Liver (tissue), 8 donors: ENCODE measurements at regions not wholly inside any gene's neighbourhood (a gene's known extent, or its start where the extent isn't known, plus 50 kb on each side); places are given as distances from the start of the nearest gene placed in this dataset.

Source experiments
- DNase-seq: peaks from one replicate; pipeline ENCODE4 v3.0.0-alpha.2; 2017; ENCODE audit warnings: low spot score
- H3K27ac ChIP-seq, 2 donors: one replicate each; pipeline ENCODE4 v1.7.0; 2013; ENCODE audit warnings: inconsistent platforms in 2 of 2, low read length in 2 of 2, control low read depth in 1 of 2, low read depth in 1 of 2, mild to moderate bottlenecking in 1 of 2
- H3K27me3 ChIP-seq, 4 donors: one replicate each; pipeline versions ENCODE4 v1.6.1 to v1.7.0; 2013; ENCODE audit warnings: low read length in 3 of 4, inconsistent platforms in 1 of 4, mild to moderate bottlenecking in 1 of 4, moderate library complexity in 1 of 4; ENCODE audit not compliant: control insufficient read depth in 4 of 4, insufficient read depth in 4 of 4
- H3K36me3 ChIP-seq, 4 donors: one replicate each; pipeline versions ENCODE4 v1.6.1 to v1.7.0; 2013; ENCODE audit warnings: low read length in 3 of 4, mild to moderate bottlenecking in 3 of 4, low read depth in 1 of 4, moderate library complexity in 1 of 4; ENCODE audit not compliant: control insufficient read depth in 4 of 4, insufficient read depth in 3 of 4
- H3K4me1 ChIP-seq, 4 donors: one replicate each; pipeline versions ENCODE4 v1.6.1 to v1.7.0; 2013; ENCODE audit warnings: low read length in 3 of 4, mild to moderate bottlenecking in 3 of 4, moderate library complexity in 1 of 4; ENCODE audit not compliant: control insufficient read depth in 4 of 4, insufficient read depth in 4 of 4
- H3K4me3 ChIP-seq, 3 donors: one replicate each; pipeline versions ENCODE4 v1.6.1 to v1.7.0; 2013; ENCODE audit warnings: low read length in 3 of 3, control low read depth in 1 of 3, low read depth in 1 of 3, mild to moderate bottlenecking in 1 of 3
- H3K9ac ChIP-seq, 2 donors: one replicate each; pipeline ENCODE4 v1.7.0; 2013; ENCODE audit warnings: low read length in 2 of 2, mild to moderate bottlenecking in 2 of 2, moderate library complexity in 2 of 2, control low read depth in 1 of 2, low read depth in 1 of 2
- H3K9me3 ChIP-seq, 4 donors: one replicate each; pipeline versions ENCODE4 v1.6.1 to v1.7.0; 2013; ENCODE audit warnings: low read length in 3 of 4; ENCODE audit not compliant: control insufficient read depth in 4 of 4
- FOXA1 ChIP-seq: IDR thresholded peaks from 2 replicates; pipeline ENCODE4 v1.6.1; 2016; ENCODE audit warnings: antibody characterized with exemption
- FOXA2 ChIP-seq: IDR thresholded peaks from 2 replicates; pipeline ENCODE4 v1.6.1; 2016; ENCODE audit warnings: antibody characterized with exemption
- GABPA ChIP-seq, 2 donors: IDR thresholded peaks in 1 of 2; conservative IDR thresholded peaks in 1 of 2; 2 replicates each; pipeline ENCODE4 v1.6.1; 2016; ENCODE audit warnings: antibody characterized with exemption in 2 of 2, mild to moderate bottlenecking in 1 of 2, moderate library complexity in 1 of 2
- HNF4A ChIP-seq, 2 donors: conservative IDR thresholded peaks; 2 replicates each; pipeline ENCODE4 v1.6.1; 2016; ENCODE audit warnings: antibody characterized with exemption in 2 of 2, mild to moderate bottlenecking in 2 of 2
- HNF4G ChIP-seq: IDR thresholded peaks from 2 replicates; pipeline ENCODE4 v1.6.1; 2016; ENCODE audit warnings: antibody characterized with exemption
- JUND ChIP-seq, 2 donors: IDR thresholded peaks; 2 replicates each; pipeline ENCODE4 v1.6.1; 2016; ENCODE audit warnings: antibody characterized with exemption in 2 of 2
- NR2F2 ChIP-seq: IDR thresholded peaks from 2 replicates; pipeline ENCODE4 v1.6.1; 2016; ENCODE audit warnings: antibody characterized with exemption
- RAD21 ChIP-seq, 2 donors: IDR thresholded peaks; 2 replicates each; pipeline ENCODE4 v1.6.1; 2016; ENCODE audit warnings: antibody characterized with exemption in 2 of 2, mild to moderate bottlenecking in 2 of 2
- SP1 ChIP-seq: IDR thresholded peaks from 2 replicates; pipeline ENCODE4 v1.6.1; 2018; ENCODE audit warnings: antibody characterized with exemption, mild to moderate bottlenecking
- YY1 ChIP-seq: IDR thresholded peaks from 2 replicates; pipeline ENCODE4 v1.6.1; 2016; ENCODE audit warnings: antibody characterized with exemption, mild to moderate bottlenecking
- WGBS: extraction: QIAGEN DNeasy Blood & Tissue Kit; methylation state at CpG from one replicate; pipeline ENCODE4 v1.1.7; 2013; 5-methylcytosine and 5-hydroxymethylcytosine counted together
- TF ChIP-seq, protein P1 (sequence below): IDR thresholded peaks from 2 replicates; pipeline ENCODE4 v1.6.1; 2016; ENCODE audit warnings: antibody characterized with exemption
- TF ChIP-seq, protein P2 (sequence below): IDR thresholded peaks from 2 replicates; pipeline ENCODE4 v1.6.1; 2016; ENCODE audit warnings: antibody characterized with exemption
- TF ChIP-seq, protein P3 (sequence below): fragments of 150-350 bp; IDR thresholded peaks from 2 replicates; pipeline ENCODE4 v1.5.1; 2017; ENCODE audit warnings: improper control_type of control experiment, low read depth, low read length; ENCODE audit not compliant: missing input control
- TF ChIP-seq, protein P4 (sequence below): IDR thresholded peaks from 2 replicates; pipeline ENCODE4 v1.6.1; 2016; ENCODE audit warnings: antibody characterized with exemption
- TF ChIP-seq, protein P5 (sequence below): IDR thresholded peaks from 2 replicates; pipeline ENCODE4 v1.6.1; 2016; ENCODE audit warnings: antibody characterized with exemption, mild to moderate bottlenecking
- donor health status: healthy.
- donor health status: healthy.
- donor health status: healthy.
- donor health status: healthy.
- donor health status: healthy.

DNA sequence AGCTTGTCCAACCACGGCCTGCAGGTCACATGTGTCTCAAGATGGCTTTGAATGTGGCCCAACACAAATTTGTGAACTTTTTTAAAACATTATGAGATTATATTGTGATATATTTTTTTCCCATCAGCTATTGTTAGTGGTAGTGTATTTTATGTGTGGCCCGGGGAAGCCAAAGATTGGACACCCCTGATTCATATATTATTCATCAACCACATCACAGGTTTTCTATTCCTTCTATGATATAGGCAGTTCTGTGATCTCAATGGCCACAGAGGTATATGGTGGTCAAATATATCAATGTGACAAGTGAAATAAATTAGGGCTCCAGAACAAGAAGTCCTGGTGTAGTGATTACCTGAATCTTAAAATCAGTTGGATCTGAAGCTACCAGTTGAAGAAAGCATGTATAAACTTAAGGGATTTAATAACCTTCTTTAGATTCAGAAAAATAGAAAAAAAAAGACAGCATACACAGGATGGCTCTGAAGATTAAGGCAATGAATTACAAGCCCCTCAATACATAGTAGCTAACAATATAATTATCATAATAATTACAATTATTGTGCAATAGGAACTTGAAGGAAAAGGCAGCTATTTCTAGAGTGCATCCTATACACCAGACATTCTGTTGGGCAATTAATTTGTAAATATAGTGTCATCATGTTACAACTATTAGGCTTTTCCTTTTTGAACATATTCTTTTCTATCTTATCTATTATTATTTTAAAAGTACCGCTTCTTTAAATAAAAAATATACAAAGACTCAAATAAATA is 530.4 kb upstream of the PTPRD start:
- TF ChIP-seq SP1: no peak
- TF ChIP-seq FOXA2: no peak
- no peak for TF ChIP-seq RAD21 (IDR thresholded peaks at IDR 0.05)
- TF ChIP-seq, protein P1, sequence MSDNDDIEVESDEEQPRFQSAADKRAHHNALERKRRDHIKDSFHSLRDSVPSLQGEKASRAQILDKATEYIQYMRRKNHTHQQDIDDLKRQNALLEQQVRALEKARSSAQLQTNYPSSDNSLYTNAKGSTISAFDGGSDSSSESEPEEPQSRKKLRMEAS: no peak
- TF ChIP-seq, protein P2, sequence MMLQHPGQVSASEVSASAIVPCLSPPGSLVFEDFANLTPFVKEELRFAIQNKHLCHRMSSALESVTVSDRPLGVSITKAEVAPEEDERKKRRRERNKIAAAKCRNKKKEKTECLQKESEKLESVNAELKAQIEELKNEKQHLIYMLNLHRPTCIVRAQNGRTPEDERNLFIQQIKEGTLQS: no peak
- TF ChIP-seq HNF4A (conservative IDR thresholded peaks at IDR 0.05): no peak
- TF ChIP-seq HNF4G: no peak
- no peak for TF ChIP-seq YY1
- no peak for TF ChIP-seq FOXA1
- TF ChIP-seq, protein P3, sequence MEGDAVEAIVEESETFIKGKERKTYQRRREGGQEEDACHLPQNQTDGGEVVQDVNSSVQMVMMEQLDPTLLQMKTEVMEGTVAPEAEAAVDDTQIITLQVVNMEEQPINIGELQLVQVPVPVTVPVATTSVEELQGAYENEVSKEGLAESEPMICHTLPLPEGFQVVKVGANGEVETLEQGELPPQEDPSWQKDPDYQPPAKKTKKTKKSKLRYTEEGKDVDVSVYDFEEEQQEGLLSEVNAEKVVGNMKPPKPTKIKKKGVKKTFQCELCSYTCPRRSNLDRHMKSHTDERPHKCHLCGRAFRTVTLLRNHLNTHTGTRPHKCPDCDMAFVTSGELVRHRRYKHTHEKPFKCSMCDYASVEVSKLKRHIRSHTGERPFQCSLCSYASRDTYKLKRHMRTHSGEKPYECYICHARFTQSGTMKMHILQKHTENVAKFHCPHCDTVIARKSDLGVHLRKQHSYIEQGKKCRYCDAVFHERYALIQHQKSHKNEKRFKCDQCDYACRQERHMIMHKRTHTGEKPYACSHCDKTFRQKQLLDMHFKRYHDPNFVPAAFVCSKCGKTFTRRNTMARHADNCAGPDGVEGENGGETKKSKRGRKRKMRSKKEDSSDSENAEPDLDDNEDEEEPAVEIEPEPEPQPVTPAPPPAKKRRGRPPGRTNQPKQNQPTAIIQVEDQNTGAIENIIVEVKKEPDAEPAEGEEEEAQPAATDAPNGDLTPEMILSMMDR: no peak
- TF ChIP-seq, protein P4, sequence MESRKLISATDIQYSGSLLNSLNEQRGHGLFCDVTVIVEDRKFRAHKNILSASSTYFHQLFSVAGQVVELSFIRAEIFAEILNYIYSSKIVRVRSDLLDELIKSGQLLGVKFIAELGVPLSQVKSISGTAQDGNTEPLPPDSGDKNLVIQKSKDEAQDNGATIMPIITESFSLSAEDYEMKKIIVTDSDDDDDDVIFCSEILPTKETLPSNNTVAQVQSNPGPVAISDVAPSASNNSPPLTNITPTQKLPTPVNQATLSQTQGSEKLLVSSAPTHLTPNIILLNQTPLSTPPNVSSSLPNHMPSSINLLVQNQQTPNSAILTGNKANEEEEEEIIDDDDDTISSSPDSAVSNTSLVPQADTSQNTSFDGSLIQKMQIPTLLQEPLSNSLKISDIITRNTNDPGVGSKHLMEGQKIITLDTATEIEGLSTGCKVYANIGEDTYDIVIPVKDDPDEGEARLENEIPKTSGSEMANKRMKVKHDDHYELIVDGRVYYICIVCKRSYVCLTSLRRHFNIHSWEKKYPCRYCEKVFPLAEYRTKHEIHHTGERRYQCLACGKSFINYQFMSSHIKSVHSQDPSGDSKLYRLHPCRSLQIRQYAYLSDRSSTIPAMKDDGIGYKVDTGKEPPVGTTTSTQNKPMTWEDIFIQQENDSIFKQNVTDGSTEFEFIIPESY: no peak
- WGBS: 74% methylated on average over 3 of the region's 3 CpGs

DNA sequence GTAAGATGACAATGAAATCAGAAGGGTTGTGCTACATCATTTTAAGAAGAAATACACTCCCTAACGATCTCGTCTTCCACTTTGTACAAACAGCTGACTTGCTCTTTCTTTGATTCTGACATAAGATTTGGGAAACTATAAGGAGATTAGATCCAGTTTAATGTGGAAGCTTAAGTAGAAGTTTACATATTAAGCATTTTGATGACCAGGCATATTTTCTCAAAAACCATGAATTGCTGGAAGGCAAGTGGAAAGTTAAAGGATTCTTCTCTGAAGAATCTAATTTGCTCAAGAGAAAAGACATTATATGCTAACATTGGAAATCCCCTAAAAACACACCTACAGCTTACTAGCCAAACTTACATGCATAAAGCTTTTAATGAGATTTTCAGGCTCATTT is 531.9 kb upstream of the PTPRD start:
- Histone ChIP-seq H3K36me3 (no peaks in the 10 kb centered on the region), H3K9ac (no peak overlapping the region), H3K27me3 (no peaks in the 10 kb centered on the region), H3K9me3 (no peaks in the 10 kb centered on the region), H3K27ac (no peak overlapping the region), H3K4me1 (no peaks in the 10 kb centered on the region), H3K4me3 (no peak overlapping the region)
- TF ChIP-seq, protein P4: no peak
- no peak for TF ChIP-seq HNF4A (conservative IDR thresholded peaks at IDR 0.05)
- TF ChIP-seq YY1: no peak
- TF ChIP-seq, protein P3: no peak
- TF ChIP-seq, protein P5, sequence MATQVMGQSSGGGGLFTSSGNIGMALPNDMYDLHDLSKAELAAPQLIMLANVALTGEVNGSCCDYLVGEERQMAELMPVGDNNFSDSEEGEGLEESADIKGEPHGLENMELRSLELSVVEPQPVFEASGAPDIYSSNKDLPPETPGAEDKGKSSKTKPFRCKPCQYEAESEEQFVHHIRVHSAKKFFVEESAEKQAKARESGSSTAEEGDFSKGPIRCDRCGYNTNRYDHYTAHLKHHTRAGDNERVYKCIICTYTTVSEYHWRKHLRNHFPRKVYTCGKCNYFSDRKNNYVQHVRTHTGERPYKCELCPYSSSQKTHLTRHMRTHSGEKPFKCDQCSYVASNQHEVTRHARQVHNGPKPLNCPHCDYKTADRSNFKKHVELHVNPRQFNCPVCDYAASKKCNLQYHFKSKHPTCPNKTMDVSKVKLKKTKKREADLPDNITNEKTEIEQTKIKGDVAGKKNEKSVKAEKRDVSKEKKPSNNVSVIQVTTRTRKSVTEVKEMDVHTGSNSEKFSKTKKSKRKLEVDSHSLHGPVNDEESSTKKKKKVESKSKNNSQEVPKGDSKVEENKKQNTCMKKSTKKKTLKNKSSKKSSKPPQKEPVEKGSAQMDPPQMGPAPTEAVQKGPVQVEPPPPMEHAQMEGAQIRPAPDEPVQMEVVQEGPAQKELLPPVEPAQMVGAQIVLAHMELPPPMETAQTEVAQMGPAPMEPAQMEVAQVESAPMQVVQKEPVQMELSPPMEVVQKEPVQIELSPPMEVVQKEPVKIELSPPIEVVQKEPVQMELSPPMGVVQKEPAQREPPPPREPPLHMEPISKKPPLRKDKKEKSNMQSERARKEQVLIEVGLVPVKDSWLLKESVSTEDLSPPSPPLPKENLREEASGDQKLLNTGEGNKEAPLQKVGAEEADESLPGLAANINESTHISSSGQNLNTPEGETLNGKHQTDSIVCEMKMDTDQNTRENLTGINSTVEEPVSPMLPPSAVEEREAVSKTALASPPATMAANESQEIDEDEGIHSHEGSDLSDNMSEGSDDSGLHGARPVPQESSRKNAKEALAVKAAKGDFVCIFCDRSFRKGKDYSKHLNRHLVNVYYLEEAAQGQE: no peak
- TF ChIP-seq RAD21 (IDR thresholded peaks at IDR 0.05): no peak
- no peak for TF ChIP-seq FOXA2
- no peak for TF ChIP-seq FOXA1
- TF ChIP-seq NR2F2: no peak
- no peak for TF ChIP-seq GABPA (IDR thresholded peaks at IDR 0.05 in 1 of 2, conservative IDR thresholded peaks at IDR 0.05 in 1 of 2)
- TF ChIP-seq, protein P1: no peak
- no peak for TF ChIP-seq JUND (IDR thresholded peaks at IDR 0.05)
- DNase-seq: no peak
- WGBS: 79% methylated on average over 2 of the region's 2 CpGs

More for the DNA sequence above, 530.4 kb upstream of the PTPRD start:
- no peaks in the 10 kb centered on the region for H3K27me3 ChIP-seq
- DNase-seq: no peak
- no peaks in the 10 kb centered on the region for H3K4me1 ChIP-seq
- no peak overlapping the region for H3K9ac ChIP-seq
- H3K36me3 ChIP-seq: no peaks in the 10 kb centered on the region
- H3K9me3 ChIP-seq: no peaks in the 10 kb centered on the region
- H3K4me3 ChIP-seq: no peak overlapping the region
- no peak overlapping the region for H3K27ac ChIP-seq
